Esophagus muscularis mucosa (tissue), 3 donors: ENCODE measurements at regions not wholly inside any gene's neighbourhood (a gene's known extent, or its start where the extent isn't known, plus 50 kb on each side); places are given as distances from the start of the nearest gene placed in this dataset.

Source experiments
- CTCF ChIP-seq, 3 experiments: fragments of 200-600 bp in 2 of 3; fragments of 450-650 bp in 1 of 3; sonication (generic) in 2 of 3; IDR thresholded peaks; one replicate each; pipeline ENCODE4 v1.5.1; 2017 to 2019; ENCODE audit warnings: antibody characterized with exemption in 3 of 3, mild to moderate bottlenecking in 2 of 3, moderate library complexity in 1 of 3
- EP300 ChIP-seq: sonication (generic); formaldehyde crosslinking; IDR thresholded peaks from one replicate; pipeline ENCODE4 v1.6.1; 2017; ENCODE audit warnings: antibody characterized with exemption

DNA sequence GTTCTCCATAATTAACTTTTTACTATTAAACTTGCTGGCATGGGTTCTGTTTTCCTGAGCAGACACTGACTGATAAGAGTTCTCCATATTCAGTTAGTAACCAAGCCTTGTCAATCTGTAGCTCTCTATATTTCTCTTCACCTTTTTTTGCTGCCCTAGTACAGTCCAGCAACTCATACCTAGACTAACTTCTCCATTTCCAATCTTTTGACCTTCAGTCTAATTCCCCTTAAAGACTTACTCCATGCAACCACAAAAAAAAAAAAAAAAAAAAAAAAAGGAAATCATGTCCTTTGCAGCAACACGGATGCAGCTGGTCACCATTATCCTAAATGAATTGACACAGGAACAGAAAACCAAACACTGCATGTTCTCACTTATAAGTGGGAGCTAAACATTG, 125.7 kb upstream of the KRAS start:
- TF ChIP-seq CTCF (IDR thresholded peaks at IDR 0.05) (no peak), EP300 (no peak)
